Lung (tissue), 11 donors: ENCODE measurements at regions not wholly inside any gene's neighbourhood (a gene's known extent, or its start where the extent isn't known, plus 50 kb on each side); places are given as distances from the start of the nearest gene placed in this dataset.

Experiments
- ATAC-seq: fragments of 200-7000 bp; cut with Tn5 transposase; one replicate; pipeline ENCODE4 v1.9.1; 2020; ENCODE audit warnings: moderate number of reproducible peaks; ENCODE audit not compliant: insufficient read depth, low FRiP score
- DNase-seq, 3 donors: peaks; one replicate each; pipeline ENCODE4 v3.0.0-alpha.2; 2013 to 2017
- H3K27ac ChIP-seq, 2 donors: one replicate each; pipeline ENCODE4 v1.5.1; 2013; ENCODE audit warnings: mild to moderate bottlenecking in 2 of 2, moderate library complexity in 2 of 2, control low read depth in 1 of 2, inconsistent platforms in 1 of 2, low read depth in 1 of 2, low read length in 1 of 2
- H3K27me3 ChIP-seq, 3 donors: one replicate each; pipeline ENCODE4 v1.5.1; 2013; ENCODE audit warnings: low read length in 2 of 3; ENCODE audit not compliant: control insufficient read depth in 3 of 3, insufficient read depth in 3 of 3
- H3K36me3 ChIP-seq, 4 donors: one replicate each; pipeline ENCODE4 v1.5.1; 2013; ENCODE audit warnings: low read length in 4 of 4, mild to moderate bottlenecking in 1 of 4, moderate library complexity in 1 of 4; ENCODE audit not compliant: control insufficient read depth in 4 of 4, insufficient read depth in 4 of 4
- H3K4me1 ChIP-seq, 5 donors: one replicate each; pipeline ENCODE4 v1.5.1; 2013; ENCODE audit warnings: low read length in 5 of 5, mild to moderate bottlenecking in 2 of 5, moderate library complexity in 1 of 5; ENCODE audit not compliant: control insufficient read depth in 5 of 5, insufficient read depth in 5 of 5
- H3K4me3 ChIP-seq: one replicate; pipeline ENCODE4 v1.5.1; 2013; ENCODE audit warnings: mild to moderate bottlenecking, control low read depth, moderate library complexity
- H3K9ac ChIP-seq, 2 donors: one replicate each; pipeline ENCODE4 v1.5.1; 2013; ENCODE audit warnings: low read length in 2 of 2, control low read depth in 1 of 2; ENCODE audit not compliant: insufficient read depth in 1 of 2
- H3K9me3 ChIP-seq, 4 donors: one replicate each; pipeline ENCODE4 v1.5.1; 2013; ENCODE audit warnings: low read length in 3 of 4, mild to moderate bottlenecking in 1 of 4, moderate library complexity in 1 of 4; ENCODE audit not compliant: control insufficient read depth in 4 of 4, insufficient read depth in 3 of 4
- WGBS, 2 donors: extraction: QIAGEN DNeasy Blood & Tissue Kit; methylation state at CpG; one replicate each; pipeline ENCODE4 v1.1.7; 2013; 5-methylcytosine and 5-hydroxymethylcytosine counted together
- TF ChIP-seq, protein P1 (sequence below): IDR thresholded peaks from 2 replicates; pipeline ENCODE4 v1.5.1; 2012; ENCODE audit warnings: mild to moderate bottlenecking; ENCODE audit errors: control extremely low read depth, extremely low read depth
- donor health status: control.
- donor health status: control.
- donor health status: Bipolar disorder and iron deficiency.
- donor health status: healthy.
- donor health status: DM: yes; HTN: yes; CAD: no.

DNA sequence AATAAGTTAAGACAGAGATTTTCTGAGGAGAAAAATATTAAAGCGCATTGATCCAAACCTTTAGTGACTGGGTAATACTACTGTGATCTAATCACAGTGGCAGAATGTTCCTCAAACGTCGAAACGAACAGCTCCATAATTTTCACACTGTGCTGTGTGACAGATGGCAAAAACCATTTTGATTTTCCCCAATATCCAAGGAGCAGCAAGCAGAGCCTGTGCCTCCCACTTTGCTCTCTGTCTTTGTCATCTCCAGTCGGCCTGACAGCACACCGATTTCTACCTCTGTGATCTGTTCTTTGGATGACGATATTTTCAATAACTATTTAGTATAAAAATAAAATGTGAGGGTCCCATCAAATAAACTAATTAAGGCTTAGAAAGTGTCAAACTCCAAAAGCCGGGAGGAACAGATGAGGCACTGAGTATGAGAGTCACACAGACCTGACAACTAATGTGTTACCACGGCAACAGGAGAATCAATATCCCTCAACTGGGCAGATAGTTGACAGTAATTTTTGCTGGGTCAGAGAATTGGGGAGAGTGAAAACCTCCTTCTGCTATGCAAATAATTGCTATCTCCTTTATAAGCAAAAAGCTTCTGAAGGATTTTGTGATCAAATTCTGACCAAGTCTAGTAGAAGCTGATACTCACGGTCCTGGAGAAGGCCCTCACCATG lies 489.1 kb upstream of the CFAP20DC start:
- H3K9me3 ChIP-seq = no peaks in the 10 kb centered on the region
- no peak overlapping the region for H3K9ac ChIP-seq
- ATAC-seq = no peak
- 93 to 96% methylated on average over 10 of the region's 10 CpGs for WGBS, 2 donors
- H3K27me3 ChIP-seq = no peaks in the 10 kb centered on the region
- TF ChIP-seq, protein P1, sequence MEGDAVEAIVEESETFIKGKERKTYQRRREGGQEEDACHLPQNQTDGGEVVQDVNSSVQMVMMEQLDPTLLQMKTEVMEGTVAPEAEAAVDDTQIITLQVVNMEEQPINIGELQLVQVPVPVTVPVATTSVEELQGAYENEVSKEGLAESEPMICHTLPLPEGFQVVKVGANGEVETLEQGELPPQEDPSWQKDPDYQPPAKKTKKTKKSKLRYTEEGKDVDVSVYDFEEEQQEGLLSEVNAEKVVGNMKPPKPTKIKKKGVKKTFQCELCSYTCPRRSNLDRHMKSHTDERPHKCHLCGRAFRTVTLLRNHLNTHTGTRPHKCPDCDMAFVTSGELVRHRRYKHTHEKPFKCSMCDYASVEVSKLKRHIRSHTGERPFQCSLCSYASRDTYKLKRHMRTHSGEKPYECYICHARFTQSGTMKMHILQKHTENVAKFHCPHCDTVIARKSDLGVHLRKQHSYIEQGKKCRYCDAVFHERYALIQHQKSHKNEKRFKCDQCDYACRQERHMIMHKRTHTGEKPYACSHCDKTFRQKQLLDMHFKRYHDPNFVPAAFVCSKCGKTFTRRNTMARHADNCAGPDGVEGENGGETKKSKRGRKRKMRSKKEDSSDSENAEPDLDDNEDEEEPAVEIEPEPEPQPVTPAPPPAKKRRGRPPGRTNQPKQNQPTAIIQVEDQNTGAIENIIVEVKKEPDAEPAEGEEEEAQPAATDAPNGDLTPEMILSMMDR = no peak
- H3K4me3 ChIP-seq = no peak overlapping the region
- H3K27ac ChIP-seq = no peak overlapping the region
- peaks cover 0 to 10% (median 2%) of the 10 kb centered on the region in 5 donors for H3K4me1 ChIP-seq
- no peak for DNase-seq
- H3K36me3 ChIP-seq = no peaks in the 10 kb centered on the region

DNA sequence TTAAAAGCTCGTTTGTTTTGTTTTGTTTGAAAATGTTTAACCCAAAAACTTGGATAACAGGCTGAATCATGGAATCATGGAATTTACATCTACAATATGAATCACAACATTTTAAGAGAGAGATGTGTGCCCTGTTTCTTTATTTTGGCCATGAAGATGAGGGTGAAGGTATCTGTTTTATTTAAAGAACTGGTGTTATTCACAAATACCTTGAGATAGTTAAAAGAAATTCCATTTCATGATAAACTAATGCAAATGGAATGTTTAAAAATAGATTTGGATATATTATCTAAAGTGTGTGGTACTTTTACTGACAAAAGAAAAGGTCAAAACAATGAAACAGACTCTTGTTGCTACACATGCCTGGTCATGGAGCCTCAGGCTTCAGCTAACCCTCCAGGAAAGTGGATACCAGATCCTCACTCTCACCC lies 486.0 kb upstream of the CFAP20DC start:
- Histone ChIP-seq H3K9me3 (no peaks in the 10 kb centered on the region), H3K9ac (no peak overlapping the region), H3K36me3 (no peaks in the 10 kb centered on the region), H3K4me3 (no peak overlapping the region), H3K4me1 (peaks cover 0 to 10% (median 0%) of the 10 kb centered on the region in 5 donors), H3K27me3 (no peaks in the 10 kb centered on the region), H3K27ac (peak overlapping the region in 1 of 2 donors; percentile 60)
- WGBS, 2 donors = 58 to 66% methylated on average over 1 of the region's 1 CpG
- ATAC-seq (no peak), DNase-seq (peak in 1 of 3 donors; percentile 37)
- TF ChIP-seq, protein P1 = no peak

DNA sequence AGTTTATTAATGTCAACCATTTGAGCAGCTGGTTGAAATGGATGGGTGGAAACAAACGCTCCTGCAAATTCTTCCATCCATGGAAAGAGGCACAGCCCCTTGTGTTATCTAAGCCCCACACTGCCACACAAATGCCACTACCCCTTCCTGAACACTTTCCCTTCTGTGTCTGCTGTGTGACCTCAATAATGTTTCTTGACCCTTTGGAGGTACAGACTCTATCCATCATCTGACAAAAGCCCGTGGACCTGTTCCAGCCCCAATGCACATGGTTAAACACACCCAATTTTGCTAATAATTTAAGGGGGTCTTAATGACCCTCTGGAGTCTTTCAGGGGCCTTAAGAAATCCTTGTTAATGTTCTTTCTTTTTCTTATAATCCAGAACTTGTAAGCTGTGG lies 482.2 kb upstream of the CFAP20DC start:
- Histone ChIP-seq H3K9ac (no peak overlapping the region), H3K4me3 (no peak overlapping the region), H3K9me3 (no peaks in the 10 kb centered on the region), H3K27me3 (no peaks in the 10 kb centered on the region), H3K36me3 (no peaks in the 10 kb centered on the region), H3K27ac (no peak overlapping the region), H3K4me1 (peaks cover 0 to 9% (median 0%) of the 10 kb centered on the region in 5 donors)
- WGBS, 2 donors = 45 to 60% methylated on average over 2 of the region's 2 CpGs
- TF ChIP-seq, protein P1 = no peak
- DNase-seq (no peak), ATAC-seq (no peak)
